Neural progenitor cell (in vitro differentiated cells): ENCODE measurements at regions not wholly inside any gene's neighbourhood (a gene's known extent, or its start where the extent isn't known, plus 50 kb on each side); places are given as distances from the start of the nearest gene placed in this dataset.

Experiments used
- EZH2 ChIP-seq: fragments of 200-600 bp; sonication (generic); IDR thresholded peaks from 2 replicates; pipeline ENCODE4 v1.6.1; 2017; ENCODE audit warnings: antibody characterized with exemption, mild to moderate bottlenecking, moderate library complexity
- TF ChIP-seq, protein P1 (sequence below): fragments of 200-600 bp; sonication (generic); IDR thresholded peaks from 2 replicates; pipeline ENCODE4 v1.5.1; 2017; ENCODE audit warnings: antibody characterized with exemption, mild to moderate bottlenecking

- TF ChIP-seq, protein P1, sequence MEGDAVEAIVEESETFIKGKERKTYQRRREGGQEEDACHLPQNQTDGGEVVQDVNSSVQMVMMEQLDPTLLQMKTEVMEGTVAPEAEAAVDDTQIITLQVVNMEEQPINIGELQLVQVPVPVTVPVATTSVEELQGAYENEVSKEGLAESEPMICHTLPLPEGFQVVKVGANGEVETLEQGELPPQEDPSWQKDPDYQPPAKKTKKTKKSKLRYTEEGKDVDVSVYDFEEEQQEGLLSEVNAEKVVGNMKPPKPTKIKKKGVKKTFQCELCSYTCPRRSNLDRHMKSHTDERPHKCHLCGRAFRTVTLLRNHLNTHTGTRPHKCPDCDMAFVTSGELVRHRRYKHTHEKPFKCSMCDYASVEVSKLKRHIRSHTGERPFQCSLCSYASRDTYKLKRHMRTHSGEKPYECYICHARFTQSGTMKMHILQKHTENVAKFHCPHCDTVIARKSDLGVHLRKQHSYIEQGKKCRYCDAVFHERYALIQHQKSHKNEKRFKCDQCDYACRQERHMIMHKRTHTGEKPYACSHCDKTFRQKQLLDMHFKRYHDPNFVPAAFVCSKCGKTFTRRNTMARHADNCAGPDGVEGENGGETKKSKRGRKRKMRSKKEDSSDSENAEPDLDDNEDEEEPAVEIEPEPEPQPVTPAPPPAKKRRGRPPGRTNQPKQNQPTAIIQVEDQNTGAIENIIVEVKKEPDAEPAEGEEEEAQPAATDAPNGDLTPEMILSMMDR: no peak
- no peak for TF ChIP-seq EZH2
These were observed 243.5 kb downstream of the MAT2B start for GRCh38 chr5:163748934-163749333.
